ENCODE measurements at regions not wholly inside any gene's neighbourhood (a gene's known extent, or its start where the extent isn't known, plus 50 kb on each side); places are given as distances from the start of the nearest gene placed in this dataset.

- no peak for DNase-seq (ENCODE audit: low read depth in 3 of 3)
These were observed 180.0 kb downstream of the FGFR2 start for GRCh38 chr10:121418126-121418777.

DNA sequence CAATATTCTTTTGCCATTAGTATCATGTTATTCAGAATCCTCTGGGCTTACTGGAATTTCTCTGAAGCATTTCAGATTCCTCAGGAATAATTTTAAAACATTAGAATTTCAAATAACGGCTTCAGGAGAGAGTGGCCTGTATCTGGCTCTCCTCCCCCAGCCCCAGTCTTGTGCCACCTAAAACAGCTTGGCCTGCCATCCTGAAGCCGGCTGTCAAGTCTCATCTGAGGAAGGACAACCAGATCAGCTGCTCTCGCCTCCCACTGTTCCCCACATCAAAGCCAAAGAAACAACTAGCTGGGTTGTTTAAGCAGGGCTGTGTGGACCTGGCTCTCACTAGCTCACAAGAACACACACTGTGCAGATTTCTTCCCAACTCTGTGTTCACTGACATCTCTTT, 178.2 kb downstream of the FGFR2 start:
- DNase-seq (ENCODE audit: low read depth in 3 of 3) = no peak

DNA sequence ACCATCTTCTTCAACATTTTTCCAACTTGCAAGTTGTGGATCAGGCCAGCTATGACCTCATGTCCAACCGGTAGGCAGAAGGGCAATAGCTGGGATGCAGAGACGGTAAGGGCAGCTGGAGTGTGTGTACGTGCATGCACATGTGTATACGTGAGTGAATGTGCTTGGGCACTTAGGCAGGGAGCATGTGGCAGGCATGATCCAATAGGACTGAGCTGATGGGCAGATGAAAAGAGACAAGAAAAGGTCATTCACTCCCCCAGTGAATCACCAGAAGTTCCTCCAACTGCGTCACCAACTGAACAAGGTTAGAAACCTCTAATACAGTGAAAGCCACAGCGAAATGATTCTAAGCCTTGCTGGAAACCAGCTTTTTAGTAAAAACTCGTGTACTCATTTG, 176.1 kb downstream of the FGFR2 start:
- DNase-seq (ENCODE audit: low read depth in 3 of 3) = no peak

- no peak for DNase-seq (ENCODE audit: low read depth in 3 of 3)
These were observed 172.6 kb downstream of the FGFR2 start for GRCh38 chr10:121425623-121426022.

- no peak for DNase-seq (ENCODE audit: low read depth in 3 of 3)
These were observed 171.9 kb downstream of the FGFR2 start for GRCh38 chr10:121426307-121426706.

Data from stimulated activated CD4-positive, alpha-beta T cell treated with anti-CD3 and anti-CD28 coated beads, TNF-alpha, amount 100 ng/mL, for 24 hours (primary cell).